ENCODE measurements at regions not wholly inside any gene's neighbourhood (a gene's known extent, or its start where the extent isn't known, plus 50 kb on each side); places are given as distances from the start of the nearest gene placed in this dataset.

DNA sequence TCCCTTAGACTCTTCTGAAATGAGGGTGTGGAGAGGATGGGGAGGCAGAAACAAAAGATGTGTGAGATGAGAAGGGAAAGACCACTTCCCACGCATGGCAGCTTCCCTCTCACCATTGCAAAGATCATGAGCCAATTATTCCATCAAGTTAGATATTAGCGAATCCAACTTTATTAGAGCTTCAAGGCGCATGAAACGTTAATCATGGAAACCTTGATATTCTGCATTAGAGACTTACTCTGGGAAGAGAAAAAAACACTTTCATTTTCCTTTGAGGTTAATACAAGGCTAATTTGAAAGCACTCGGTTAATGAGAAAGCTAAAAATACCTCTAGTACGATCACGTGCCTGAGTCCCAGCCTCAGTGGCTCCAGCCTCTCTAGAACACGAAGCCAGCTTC lies 220.6 kb upstream of the RPL38 start:
- H3K27me3 ChIP-seq (ENCODE audit: insufficient read depth, low read depth, low read length) = no peaks in the 10 kb centered on the region
- H2AFZ ChIP-seq (ENCODE audit: low read depth, low read length) = no peak overlapping the region
- no peak overlapping the region for H3K4me3 ChIP-seq (ENCODE audit: low read length)
- no peaks in the 10 kb centered on the region for H3F3A ChIP-seq (ENCODE audit: insufficient read depth, low read length, poor library complexity, severe bottlenecking)
- TF ChIP-seq, protein P1, sequence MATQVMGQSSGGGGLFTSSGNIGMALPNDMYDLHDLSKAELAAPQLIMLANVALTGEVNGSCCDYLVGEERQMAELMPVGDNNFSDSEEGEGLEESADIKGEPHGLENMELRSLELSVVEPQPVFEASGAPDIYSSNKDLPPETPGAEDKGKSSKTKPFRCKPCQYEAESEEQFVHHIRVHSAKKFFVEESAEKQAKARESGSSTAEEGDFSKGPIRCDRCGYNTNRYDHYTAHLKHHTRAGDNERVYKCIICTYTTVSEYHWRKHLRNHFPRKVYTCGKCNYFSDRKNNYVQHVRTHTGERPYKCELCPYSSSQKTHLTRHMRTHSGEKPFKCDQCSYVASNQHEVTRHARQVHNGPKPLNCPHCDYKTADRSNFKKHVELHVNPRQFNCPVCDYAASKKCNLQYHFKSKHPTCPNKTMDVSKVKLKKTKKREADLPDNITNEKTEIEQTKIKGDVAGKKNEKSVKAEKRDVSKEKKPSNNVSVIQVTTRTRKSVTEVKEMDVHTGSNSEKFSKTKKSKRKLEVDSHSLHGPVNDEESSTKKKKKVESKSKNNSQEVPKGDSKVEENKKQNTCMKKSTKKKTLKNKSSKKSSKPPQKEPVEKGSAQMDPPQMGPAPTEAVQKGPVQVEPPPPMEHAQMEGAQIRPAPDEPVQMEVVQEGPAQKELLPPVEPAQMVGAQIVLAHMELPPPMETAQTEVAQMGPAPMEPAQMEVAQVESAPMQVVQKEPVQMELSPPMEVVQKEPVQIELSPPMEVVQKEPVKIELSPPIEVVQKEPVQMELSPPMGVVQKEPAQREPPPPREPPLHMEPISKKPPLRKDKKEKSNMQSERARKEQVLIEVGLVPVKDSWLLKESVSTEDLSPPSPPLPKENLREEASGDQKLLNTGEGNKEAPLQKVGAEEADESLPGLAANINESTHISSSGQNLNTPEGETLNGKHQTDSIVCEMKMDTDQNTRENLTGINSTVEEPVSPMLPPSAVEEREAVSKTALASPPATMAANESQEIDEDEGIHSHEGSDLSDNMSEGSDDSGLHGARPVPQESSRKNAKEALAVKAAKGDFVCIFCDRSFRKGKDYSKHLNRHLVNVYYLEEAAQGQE (IDR thresholded peaks at IDR 0.05; ENCODE audit: borderline replicate concordance) = no peak
- TF ChIP-seq, protein P2, sequence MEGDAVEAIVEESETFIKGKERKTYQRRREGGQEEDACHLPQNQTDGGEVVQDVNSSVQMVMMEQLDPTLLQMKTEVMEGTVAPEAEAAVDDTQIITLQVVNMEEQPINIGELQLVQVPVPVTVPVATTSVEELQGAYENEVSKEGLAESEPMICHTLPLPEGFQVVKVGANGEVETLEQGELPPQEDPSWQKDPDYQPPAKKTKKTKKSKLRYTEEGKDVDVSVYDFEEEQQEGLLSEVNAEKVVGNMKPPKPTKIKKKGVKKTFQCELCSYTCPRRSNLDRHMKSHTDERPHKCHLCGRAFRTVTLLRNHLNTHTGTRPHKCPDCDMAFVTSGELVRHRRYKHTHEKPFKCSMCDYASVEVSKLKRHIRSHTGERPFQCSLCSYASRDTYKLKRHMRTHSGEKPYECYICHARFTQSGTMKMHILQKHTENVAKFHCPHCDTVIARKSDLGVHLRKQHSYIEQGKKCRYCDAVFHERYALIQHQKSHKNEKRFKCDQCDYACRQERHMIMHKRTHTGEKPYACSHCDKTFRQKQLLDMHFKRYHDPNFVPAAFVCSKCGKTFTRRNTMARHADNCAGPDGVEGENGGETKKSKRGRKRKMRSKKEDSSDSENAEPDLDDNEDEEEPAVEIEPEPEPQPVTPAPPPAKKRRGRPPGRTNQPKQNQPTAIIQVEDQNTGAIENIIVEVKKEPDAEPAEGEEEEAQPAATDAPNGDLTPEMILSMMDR (IDR thresholded peaks at IDR 0.05; ENCODE audit: poor library complexity, severe bottlenecking) = no peak
- TF ChIP-seq EP300 (conservative IDR thresholded peaks at IDR 0.05; ENCODE audit: poor library complexity, severe bottlenecking) (no peak), MXI1 (conservative IDR thresholded peaks at IDR 0.05; ENCODE audit: poor library complexity, severe bottlenecking) (no peak), POLR2AphosphoS5 (IDR thresholded peaks at IDR 0.05) (no peak), EZH2 (IDR thresholded peaks at IDR 0.05; ENCODE audit: borderline replicate concordance, insufficient read depth, low read length, poor library complexity, severe bottlenecking) (no peak), SMC3 (conservative IDR thresholded peaks at IDR 0.05; ENCODE audit: poor library complexity) (no peak), TAF1 (IDR thresholded peaks at IDR 0.05; ENCODE audit: low read depth) (no peak)
- H3K36me3 ChIP-seq (ENCODE audit: insufficient read depth, low read length) = no peaks in the 10 kb centered on the region
- H3K27ac ChIP-seq (ENCODE audit: low read length) = no peak overlapping the region
- no peaks in the 10 kb centered on the region for H3K9me2 ChIP-seq (ENCODE audit: insufficient read depth, low read length)
- H3K9me3 ChIP-seq (ENCODE audit: low read length) = no peaks in the 10 kb centered on the region
- no peaks in the 10 kb centered on the region for H3K79me2 ChIP-seq (replicated peaks; ENCODE audit: insufficient read depth, low read length)
- H4K20me1 ChIP-seq (ENCODE audit: insufficient read depth) = no peaks in the 10 kb centered on the region
- no peak overlapping the region for H3K9ac ChIP-seq (ENCODE audit: low read length)
- H3K4me2 ChIP-seq (ENCODE audit: low read length) = no peak overlapping the region

DNA sequence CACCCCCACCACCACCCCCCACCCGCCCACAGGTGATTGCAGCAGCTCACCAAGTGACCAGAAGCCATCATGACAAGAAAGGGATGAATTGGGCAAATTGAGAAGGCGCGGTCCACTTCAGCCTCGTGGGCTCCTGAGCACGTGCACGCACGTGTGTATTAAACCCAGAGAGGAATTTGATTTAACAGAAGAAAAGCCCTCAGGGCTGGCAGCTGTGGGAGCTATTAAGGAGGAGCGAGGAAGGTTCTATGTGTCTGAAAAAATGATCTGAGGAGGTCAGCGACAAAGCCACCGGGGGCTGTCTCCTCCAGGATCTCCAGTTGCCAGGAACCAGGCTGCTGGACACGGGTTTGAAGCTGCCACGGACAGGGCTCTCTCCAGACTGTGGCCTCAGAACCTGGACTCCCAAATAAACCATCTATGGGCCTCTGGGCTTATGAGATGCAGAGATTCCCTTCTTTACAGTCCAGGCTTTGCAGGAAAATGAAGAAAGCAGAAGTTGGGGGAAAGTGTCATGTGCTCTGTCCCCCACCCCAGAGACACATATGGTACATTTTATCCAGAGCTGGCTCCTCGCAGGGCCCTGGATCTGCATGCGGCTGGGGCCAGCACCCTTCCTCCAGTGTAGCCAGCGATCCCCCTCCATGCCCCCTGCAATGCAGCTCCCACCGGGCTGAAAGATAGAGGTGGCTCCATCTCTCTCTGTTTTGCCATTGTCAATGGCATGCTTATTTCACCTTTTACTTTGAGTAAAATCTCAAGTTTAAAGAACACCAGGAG lies 219.7 kb upstream of the RPL38 start:
- Histone ChIP-seq H3K9me3 (ENCODE audit: low read length) (no peaks in the 10 kb centered on the region), H2AFZ (ENCODE audit: low read depth, low read length) (no peak overlapping the region), H3K9ac (ENCODE audit: low read length) (no peak overlapping the region), H3K36me3 (ENCODE audit: insufficient read depth, low read length) (no peaks in the 10 kb centered on the region), H3K27ac (ENCODE audit: low read length) (no peak overlapping the region), H3K27me3 (ENCODE audit: insufficient read depth, low read depth, low read length) (no peaks in the 10 kb centered on the region), H3K79me2 (replicated peaks; ENCODE audit: insufficient read depth, low read length) (no peaks in the 10 kb centered on the region), H3K4me3 (ENCODE audit: low read length) (no peak overlapping the region), H3K4me2 (ENCODE audit: low read length) (no peak overlapping the region), H3K9me2 (ENCODE audit: insufficient read depth, low read length) (no peaks in the 10 kb centered on the region), H3F3A (ENCODE audit: insufficient read depth, low read length, poor library complexity, severe bottlenecking) (no peaks in the 10 kb centered on the region), H4K20me1 (ENCODE audit: insufficient read depth) (no peaks in the 10 kb centered on the region)
- TF ChIP-seq EP300 (conservative IDR thresholded peaks at IDR 0.05; ENCODE audit: poor library complexity, severe bottlenecking) (no peak), RAD21 (conservative IDR thresholded peaks at IDR 0.05) (no peak), EZH2 (IDR thresholded peaks at IDR 0.05; ENCODE audit: borderline replicate concordance, insufficient read depth, low read length, poor library complexity, severe bottlenecking) (no peak), SMC3 (conservative IDR thresholded peaks at IDR 0.05; ENCODE audit: poor library complexity) (no peak), MXI1 (conservative IDR thresholded peaks at IDR 0.05; ENCODE audit: poor library complexity, severe bottlenecking) (no peak), TAF1 (IDR thresholded peaks at IDR 0.05; ENCODE audit: low read depth) (no peak), POLR2AphosphoS5 (IDR thresholded peaks at IDR 0.05) (no peak)
- TF ChIP-seq, protein P1 (IDR thresholded peaks at IDR 0.05; ENCODE audit: borderline replicate concordance) = no peak
- TF ChIP-seq, protein P2 (IDR thresholded peaks at IDR 0.05; ENCODE audit: poor library complexity, severe bottlenecking) = no peak

All from neural cell (in vitro differentiated cells).